Neural progenitor cell (in vitro differentiated cells): ENCODE measurements at regions not wholly inside any gene's neighbourhood (a gene's known extent, or its start where the extent isn't known, plus 50 kb on each side); places are given as distances from the start of the nearest gene placed in this dataset.

Experiments used
- CTCF ChIP-seq: fragments of 200-600 bp; sonication (generic); IDR thresholded peaks from 2 replicates; pipeline ENCODE4 v1.5.1; 2017; ENCODE audit warnings: antibody characterized with exemption, mild to moderate bottlenecking
- EZH2 ChIP-seq: fragments of 200-600 bp; sonication (generic); IDR thresholded peaks from 2 replicates; pipeline ENCODE4 v1.6.1; 2017; ENCODE audit warnings: antibody characterized with exemption, mild to moderate bottlenecking, moderate library complexity
- EZH2phosphoT487 ChIP-seq: fragments of 200-600 bp; sonication (generic); IDR thresholded peaks from 2 replicates; pipeline ENCODE4 v1.6.1; 2017; ENCODE audit warnings: antibody characterized with exemption

- TF ChIP-seq CTCF: no peak
- TF ChIP-seq EZH2: no peak
- TF ChIP-seq EZH2phosphoT487: no peak
Measured at GRCh38 chr4:25533256-25533655, 122.4 kb upstream of the SLC34A2 start.
